Activated T-cell treated with anti-CD3 and anti-CD28 coated beads for 1 hour (primary cell): ENCODE measurements at regions not wholly inside any gene's neighbourhood (a gene's known extent, or its start where the extent isn't known, plus 50 kb on each side); places are given as distances from the start of the nearest gene placed in this dataset.

Experiments
- DNase-seq: peaks from one replicate; pipeline ENCODE4 v3.0.0-alpha.2; 2020; ENCODE audit warnings: low read depth

DNA sequence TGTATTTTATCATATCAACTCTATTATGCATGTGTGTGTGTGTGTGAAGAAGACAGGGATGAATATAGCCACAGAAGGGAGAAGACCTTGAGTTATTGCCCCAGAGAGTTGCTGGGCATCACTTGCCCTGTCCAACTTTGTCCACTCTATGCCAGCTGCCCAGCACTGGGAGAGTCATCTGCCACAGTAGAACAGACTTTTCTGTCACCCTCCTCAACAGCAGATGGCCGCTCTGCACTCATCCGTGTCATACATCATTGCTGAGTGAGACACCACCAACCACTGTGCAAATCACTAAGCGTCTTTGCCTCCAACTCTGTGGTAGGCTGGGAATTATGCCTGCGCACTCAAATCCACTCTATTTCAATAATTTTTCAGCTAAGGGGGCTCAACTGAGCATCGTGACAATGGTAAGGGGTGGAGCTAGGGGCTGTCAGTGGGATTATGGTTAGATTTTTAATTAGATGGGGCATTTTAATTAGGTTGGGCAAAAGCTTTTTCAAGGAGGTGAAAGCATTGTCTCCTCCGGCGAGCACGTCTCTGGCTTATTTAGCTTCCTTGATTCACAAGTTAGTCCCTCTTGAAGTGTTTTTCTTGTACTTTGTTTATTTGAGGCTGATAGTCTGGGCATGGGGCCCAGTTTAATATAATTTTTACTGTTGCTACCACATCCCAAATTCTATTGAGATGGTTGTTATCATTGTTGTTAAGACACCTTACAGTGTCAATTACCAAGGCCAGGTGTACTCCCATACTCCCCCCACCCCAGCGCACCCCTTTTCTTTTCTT is 100.1 kb upstream of the KLF3 start:
- DNase-seq, result no peak

DNA sequence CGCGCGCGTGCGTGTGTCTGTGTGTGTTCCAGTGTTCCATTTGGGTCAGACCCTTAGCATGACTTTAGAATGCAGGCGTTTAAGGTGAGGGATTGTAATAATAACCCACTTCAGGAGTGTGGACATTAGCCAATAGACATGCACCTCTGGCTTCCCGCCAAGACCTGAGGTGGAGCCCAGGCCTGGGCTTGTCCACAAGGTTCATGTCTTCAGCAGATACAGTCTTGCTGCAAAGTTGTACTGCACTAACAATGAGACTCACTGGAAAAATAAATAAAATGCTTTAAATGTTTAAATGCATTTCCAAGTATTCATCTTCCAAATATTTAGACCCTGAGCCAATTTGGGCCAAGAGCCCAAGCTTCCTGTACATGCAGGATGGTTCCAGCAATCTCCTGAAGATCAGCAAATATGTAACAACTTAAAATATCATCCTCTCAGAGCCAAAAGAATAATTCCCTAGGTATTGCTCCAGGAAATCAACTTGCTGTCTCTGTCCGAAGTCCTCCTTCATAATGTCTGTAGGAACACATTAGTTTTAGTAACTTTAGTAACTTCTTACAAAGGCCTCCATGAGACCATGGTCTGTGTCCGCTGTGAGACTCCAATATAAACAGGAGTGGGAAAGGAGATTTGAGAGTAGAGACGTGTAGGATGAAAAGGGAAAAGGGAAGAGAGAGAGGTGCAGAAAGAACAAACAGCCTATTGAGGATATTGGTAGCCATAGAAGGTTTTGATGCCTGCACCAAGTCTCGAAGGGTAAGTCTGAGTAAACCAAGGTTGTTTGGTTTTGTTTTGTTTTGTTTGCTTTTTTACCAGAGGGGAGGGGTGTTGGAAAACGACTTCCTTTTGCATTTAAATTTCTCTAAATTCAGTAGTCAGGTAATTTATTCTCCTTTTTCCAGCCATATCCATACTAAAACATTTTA is 98.5 kb upstream of the KLF3 start:
- no peak for DNase-seq

DNA sequence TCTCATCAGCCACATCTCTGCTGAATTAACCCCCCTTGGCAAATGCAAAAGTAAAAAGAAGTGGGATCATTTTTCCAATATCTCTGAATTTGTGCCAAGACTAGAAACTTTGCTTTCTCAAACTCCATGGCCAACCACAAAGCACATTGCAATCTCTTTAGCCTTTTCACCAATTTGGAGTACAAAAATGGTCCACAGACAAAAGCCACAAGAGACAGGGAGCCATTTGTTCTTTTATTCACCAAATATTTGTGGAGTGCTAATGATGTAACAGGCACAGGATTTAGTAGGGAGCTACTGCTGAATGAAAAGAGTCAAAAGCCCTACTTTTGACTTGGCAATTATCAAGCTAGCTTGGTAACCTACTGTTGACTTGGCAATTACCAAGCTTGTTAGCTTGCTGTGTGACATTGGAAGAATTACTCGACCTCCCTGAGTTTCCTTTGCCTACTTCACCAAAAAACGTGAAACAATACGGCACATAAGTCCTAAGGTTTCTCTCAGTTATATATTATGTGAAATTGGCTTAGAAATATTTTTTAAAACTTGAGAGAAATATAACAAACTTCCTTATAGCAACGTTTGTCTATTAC is 97.1 kb upstream of the KLF3 start:
- DNase-seq, result no peak

DNA sequence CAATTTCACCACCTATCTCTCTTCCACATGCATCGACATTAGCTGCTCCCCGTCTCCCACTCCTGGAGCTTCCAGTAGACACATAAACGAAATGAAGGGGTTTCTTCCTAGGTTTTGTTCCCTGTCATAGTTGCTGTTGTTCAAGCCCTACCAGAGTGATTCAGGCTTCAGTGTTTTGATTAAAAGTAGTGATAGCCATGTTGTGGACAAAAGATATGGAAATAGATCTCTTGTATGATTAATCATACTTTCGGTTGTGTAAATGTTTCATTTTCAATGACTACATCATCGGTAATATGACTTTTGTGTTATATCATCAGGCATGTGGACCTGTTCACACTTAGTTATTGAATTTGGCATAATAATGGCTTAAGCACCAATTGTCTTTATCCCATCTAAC is 96.5 kb upstream of the KLF3 start:
- no peak for DNase-seq

DNA sequence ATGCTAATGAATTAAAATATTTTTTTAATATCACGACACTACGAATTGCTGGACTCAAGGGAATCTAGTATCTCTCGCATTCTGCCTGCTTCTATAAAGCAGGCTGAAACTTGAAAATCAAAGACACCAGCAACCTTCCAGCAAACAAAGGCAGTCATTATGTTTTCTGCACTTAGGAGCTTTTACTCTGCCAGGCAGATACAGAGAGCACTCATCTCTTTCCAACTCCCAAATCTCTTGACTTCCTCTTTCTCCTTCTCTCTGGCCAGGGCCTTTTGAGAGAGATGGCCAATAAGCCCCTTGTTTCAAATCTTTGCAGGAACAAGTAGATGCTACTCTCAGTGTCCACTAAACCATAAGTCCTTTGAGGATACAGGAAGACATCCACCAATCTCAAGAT is 95.2 kb upstream of the KLF3 start:
- DNase-seq, result no peak

DNA sequence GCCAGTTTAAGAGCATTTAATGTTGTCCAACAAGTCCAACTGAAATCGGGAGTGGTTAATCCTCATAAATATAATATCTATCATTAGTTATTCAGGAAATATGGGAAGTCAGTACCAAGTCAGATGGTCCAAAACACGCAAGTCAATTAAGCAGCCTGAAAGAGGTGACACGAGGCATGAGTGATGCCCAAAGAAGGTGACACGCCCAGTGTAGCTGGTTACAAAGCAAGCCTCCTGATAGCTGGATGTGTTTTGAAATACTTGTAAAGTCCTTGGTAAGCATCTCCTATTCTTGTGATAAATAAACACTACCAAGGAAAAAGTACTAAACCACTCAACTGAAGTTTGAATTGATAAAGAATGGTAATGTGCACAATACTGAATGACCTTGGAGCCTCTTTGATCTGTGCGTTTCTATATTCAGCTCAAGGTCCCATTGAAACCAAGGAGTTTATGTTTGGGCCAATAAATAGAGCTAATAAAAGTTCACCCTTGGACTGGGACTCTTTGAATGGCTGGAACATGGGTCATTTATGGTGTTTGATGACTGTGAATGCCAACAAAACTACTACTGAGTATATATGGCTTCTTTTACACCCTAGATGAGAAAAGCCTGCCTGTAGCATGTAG is 93.2 kb upstream of the KLF3 start:
- DNase-seq, result no peak

DNA sequence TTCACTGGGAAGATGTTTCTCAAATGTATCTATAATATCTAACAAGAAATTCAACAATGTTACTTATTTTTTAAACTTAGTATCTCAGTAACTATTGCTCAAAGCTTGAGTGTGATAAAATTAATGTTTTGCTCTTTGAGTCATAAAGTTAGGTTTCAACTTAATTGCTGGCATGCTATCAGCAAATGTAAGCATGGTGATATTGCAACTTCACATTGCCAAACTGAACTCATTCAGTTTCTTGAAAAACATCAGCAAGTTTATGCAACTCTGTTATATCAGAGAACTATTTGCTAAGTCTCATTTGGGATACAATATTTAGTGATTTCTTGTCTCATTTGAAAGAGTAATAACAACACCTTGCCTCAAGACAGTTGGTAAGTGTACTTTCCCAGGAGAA is 91.2 kb upstream of the KLF3 start:
- no peak for DNase-seq

DNA sequence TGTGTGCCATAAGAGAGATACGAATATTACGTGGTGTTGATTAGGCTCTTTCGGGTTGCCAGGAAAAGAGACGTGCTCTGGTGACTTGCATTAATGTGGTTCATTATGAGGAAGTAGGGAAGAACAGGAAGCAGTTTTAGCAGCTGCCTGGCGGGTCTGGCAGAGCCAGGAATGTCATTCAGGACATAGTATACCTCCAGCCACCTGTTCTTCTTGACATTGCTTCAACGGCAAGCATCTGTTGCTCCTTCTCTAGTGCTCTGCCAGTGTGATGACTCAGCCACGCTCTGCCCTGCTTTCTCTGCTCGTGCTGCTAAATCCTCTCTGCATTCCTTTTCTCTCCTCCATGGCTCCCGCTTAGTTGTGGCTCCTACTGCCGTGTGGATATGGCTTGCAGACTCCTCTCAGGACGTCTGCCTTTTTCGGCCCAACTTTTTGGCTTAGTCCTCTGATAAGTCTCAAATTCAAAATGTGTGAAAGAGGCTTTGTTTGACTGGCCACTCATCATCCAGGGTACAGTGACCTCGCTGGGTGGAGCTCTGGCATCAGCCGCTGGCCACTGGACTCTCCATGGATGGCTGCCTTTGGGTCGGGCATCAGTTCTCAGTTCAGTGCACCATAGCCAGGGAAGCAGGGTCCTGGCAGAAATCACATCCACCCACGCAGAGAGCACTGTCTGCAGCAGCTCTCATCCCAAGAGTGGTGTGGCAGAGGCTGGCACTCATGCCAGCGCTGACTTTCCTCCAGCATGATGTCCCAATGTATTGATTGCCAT is 89.3 kb upstream of the KLF3 start:
- DNase-seq, result no peak

DNA sequence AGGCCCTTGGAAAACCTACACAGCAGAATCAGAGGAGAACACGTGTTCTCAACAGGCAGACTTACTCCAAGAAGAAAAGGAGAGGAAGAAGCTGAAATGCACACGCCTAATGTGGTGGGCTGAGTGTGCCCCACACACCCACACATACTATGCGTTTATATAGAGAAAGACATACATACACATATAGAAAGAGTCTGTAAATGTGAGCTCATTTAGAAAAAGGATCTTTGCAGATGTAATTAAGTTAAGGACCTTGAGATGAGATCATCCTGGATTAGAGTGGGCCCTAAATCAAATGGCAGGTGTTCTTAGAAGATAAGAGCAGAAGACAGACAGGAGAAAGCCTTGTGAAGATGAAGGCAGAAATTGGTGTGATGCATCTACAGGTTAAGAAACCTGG is 87.2 kb upstream of the KLF3 start:
- DNase-seq, result no peak

DNA sequence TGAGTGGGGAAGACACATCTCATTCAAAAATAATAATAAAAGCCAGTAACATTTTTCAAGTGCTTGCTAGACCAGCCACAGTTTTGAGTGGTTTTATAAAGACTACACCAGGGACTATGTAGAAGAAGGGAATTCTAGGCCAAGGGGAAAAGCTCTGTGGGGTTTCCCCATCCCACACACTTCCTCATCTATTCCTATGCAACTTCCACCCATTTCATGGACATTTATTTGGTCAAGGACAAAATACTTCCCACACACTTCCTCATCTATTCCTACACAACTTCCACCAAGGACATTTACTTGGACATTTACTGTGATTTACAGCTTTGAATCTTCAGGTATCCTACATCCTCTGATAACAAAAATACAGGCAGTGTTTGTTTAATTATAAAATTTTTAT is 86.5 kb upstream of the KLF3 start:
- no peak for DNase-seq

DNA sequence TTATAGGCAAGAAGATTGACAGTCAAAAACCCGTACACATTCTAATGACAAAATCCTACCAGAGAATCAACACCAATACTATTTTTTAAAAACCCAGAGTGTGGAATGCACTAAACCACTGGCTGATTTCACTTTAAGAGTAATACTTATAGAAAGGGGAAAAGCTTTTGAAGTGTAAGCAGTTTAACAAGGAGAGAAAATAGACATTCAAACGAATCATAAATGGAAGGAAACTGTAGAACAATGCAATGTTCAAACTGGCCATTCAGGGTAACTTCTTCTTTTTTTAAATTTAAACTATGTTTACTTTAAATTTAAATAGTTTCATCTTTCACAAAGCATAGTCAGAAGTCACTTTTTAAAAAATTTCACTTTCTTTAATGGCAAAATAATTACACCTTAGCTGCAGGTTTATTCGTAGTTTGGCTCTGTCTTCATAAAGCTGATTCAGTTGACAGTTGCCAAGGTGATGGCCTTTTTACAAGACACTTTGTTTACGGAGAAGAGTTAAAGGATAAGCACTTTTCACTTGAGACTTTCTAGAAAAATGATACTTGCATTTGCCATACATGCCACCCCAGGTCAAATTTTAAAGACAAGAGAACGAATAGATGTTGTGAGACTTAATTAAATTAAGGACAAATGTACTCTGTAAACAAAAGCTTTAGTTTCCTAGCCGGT is 82.4 kb upstream of the KLF3 start:
- no peak for DNase-seq

DNA sequence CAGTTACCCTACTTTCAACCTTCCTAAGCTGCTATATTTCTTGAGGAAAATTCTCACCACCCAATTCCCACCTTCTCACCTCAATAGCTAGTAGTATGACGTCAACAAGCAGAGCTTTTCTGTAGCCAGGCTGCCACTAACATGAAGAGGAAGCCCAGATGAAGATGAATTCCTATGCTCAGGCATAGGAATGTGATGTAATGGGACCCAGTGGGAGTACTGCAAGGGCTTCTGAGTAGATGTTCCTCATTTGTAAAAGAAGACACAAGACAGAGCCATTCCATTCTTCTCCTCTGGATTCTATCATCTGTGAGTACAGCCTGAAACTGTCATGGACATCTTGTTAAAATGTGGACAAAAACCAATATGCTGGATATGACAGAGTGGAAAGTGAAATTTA is 81.6 kb upstream of the KLF3 start:
- no peak for DNase-seq

DNA sequence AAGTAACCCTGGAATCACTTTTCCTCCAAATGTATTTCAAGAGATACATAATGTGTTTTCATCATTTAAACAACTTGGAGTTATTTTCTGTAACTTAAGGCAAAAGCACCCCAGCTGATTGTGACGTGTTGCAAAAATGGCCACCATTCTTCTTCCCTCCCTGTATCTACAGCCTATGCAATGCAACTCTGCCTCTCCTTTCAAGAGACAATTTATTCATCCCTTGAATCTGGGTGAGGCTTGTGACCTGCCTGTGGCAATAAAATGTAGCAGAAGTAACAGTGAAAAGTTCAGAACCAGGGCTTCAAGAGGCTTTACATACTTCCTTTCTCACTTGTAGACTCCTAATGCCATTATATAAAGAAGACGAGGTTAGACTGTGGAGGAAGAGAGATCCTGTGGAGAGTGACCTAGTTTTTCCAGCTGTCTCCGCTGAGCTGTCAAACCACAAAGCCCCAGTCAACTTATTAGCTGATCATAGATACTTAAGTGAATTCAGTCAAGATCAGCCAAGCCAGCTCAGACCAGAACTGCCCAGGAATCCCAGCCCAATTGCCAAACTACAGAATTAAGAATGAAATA is 81.0 kb upstream of the KLF3 start:
- DNase-seq, result no peak

DNA sequence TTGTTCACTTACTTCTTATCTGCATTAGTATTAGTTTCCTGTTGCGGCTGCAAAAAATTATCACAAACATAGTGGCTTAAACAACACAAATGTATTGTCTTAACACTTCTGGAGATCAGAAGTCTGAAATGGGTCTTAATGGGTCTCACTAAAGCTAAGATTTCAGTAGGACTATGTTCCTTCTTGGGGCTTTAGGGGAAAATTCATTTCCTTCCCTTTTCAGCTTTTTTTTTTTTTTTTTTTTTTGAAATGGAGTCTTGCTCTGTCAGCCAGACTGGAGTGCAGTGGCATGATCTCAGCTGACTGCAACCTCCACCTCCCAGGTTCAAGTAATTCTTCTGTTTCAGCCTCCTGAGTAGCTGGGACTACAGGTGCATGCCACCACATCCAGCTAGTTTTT is 78.1 kb upstream of the KLF3 start:
- DNase-seq, result no peak

DNA sequence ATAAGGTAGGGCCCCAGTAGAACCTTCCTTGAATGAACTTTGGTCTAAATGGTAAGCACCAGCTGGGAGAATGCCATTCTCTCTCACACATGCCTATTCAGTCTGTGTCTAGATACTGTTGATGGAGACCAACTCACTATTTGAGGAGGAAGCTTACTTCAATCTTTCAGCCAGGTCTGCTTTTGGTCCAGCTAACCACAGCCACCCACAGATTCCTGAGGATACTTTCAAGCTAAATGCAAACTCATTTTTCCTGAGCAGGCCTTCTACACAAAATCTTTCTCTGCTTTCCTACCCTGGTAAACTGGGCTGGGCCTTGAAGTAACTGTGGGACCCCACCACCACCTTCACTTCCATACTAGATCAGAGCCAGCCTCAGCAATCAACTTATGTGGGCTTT is 76.9 kb upstream of the KLF3 start:
- DNase-seq, result no peak

DNA sequence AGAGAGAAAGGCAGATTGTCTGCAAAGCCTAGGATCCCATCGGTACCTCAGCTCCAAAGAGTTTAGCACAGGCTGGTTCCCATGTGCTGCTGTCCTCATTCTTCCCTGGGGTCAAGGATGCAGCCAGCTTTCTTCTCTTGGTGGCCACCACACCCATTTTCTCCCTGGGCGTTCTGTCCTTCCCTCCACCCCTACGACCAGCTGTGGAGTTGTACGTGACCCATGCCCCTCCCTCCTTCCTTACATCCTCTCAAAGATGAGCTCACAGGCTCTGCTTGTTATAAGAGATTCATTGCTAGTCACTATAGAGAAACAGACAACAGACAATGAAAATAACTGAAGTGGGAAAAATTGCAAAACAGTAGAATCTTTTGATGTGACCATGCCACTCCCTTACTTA is 74.0 kb upstream of the KLF3 start:
- DNase-seq, result no peak

DNA sequence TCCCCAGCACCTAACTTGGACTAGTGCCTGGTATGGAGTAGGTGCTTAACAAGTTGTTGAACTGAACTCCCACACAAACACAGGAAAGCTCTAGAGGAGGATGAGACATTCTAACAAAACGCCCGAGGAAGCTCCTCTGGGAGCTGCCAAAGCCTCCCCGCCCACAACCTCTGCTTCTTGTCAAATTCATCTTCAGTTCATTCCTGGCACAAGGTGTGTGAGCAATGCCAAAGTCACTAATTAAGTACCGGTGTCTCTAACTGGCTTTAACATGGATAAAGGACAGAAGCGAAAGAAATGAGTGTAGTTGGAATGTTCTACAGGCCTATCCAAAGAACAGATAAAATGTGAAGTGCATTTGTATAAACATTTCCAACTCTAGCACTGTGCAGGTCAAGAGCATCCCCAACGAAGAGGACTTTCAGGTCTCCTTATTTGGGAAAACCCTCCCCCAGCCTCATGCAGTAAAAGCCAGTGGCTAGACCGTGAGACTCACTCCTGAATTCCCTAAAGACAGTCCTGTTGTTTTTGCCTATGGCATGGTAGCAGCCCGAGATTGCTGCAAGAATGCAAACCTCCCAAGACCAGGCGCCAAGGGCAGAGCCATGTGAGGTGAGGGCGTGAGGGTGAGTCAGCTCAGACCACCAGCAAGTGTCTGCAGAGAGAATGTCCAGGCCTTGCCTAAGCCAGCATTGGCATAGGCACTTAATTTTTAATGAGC is 72.2 kb upstream of the KLF3 start:
- no peak for DNase-seq

DNA sequence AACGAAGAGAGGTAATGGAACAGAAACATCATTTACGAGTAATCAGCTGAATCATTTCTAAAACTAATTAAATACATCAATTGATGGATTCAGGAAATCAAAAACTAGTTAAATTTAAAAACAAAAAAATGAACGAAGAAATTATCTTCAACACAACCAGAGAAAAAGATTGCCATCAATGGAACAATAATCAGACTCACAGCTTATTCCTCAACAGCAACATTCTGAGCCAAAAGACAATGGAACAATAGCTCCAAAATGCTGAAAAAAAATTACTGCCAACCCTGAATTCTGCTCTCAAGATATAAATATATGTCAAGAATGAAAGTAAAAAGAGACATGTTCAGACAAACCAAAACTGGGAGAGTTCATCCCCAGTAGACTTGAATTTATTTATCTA is 65.5 kb upstream of the KLF3 start:
- no peak for DNase-seq

DNA sequence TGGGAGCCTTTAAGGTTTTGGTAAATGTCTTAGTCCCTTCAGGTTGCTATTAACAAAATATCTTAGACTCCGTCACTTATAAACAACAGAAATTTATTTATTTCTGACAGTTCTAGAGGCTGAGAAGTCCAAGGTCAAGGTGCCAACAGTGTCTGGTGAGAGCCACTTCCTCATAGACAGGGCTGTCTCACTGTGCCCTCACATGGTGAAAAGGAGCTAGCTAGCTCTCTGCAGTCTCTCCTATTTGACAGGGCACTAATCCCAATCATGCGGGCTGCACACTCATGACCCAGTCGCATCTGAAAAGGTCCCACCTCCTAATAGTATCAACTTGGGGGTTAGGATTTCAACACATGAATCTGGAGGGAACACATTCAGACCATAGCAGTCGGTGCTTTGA is 63.4 kb upstream of the KLF3 start:
- DNase-seq, result no peak

DNA sequence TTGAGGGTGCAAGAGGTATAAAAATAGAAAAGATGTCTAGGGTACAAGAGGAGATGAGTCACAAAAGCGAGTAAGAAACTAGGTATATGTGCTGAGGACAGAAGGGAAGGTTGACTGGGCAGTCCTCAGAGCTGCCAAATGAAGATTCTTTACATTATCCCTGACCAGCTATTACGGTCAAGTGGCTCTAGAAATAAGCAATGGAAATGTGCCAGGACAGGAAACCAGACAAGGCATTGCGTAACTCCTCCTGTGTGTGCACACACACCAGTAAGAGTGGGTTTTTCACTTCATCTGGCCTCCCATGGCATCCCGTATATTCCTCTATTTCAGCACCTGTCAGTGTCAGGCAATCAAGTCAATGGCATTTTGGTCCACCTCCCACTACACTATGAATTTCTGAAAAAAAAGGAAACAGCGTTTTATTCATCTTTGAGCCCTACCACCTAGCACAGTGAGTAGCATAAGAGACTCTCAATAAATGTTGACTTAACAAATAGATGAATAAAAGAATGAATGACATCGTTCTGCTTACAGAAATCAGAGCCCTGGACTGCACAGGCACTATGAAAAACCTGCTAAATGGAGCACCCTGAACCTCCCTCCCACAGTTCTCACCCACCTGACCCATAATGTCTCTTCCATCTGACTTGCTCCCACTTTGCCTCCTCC is 62.6 kb upstream of the KLF3 start:
- no peak for DNase-seq
